DMS79 treated with DMSO at 0.1 percent for 48 hours (cell line): ENCODE measurements at regions not wholly inside any gene's neighbourhood (a gene's known extent, or its start where the extent isn't known, plus 50 kb on each side); places are given as distances from the start of the nearest gene placed in this dataset.
"Not testable (repeated sequence)": the region's sequence is repeated elsewhere in the genome, so short reads cannot be mapped to it uniquely, and the experiment has no call there.

Experiments used
- DNase-seq: peaks from one replicate; lab custom pipeline; 2025; lab: John Stamatoyannopoulos, UW

- DNase-seq, result no peak
Measured at GRCh38 chr10:34013235-34013634, 678.8 kb upstream of the NRP1 start.

GRCh38 chr10:34010891-34011290 lies 676.4 kb upstream of the NRP1 start:
- no peak for DNase-seq

GRCh38 chr10:34010228-34010627 lies 675.8 kb upstream of the NRP1 start:
- not testable (repeated sequence) for DNase-seq

- DNase-seq, result no peak
Measured at GRCh38 chr10:34008656-34009055, 674.2 kb upstream of the NRP1 start.

- DNase-seq, result no peak
Measured at GRCh38 chr10:34006471-34006870, 672.0 kb upstream of the NRP1 start.

GRCh38 chr10:34003561-34003960 lies 669.1 kb upstream of the NRP1 start:
- DNase-seq, result no peak

GRCh38 chr10:34002896-34003295 lies 668.4 kb upstream of the NRP1 start:
- DNase-seq, result no peak

GRCh38 chr10:34001831-34002230 lies 667.4 kb upstream of the NRP1 start:
- no peak for DNase-seq

GRCh38 chr10:34001087-34001580 lies 666.7 kb upstream of the NRP1 start:
- no peak for DNase-seq

- DNase-seq, result no peak
Measured at GRCh38 chr10:33993917-33994316, 659.5 kb upstream of the NRP1 start.

GRCh38 chr10:33991924-33992323 lies 657.5 kb upstream of the NRP1 start:
- no peak for DNase-seq

GRCh38 chr10:33986515-33986914 lies 652.0 kb upstream of the NRP1 start:
- no peak for DNase-seq

- no peak for DNase-seq
Measured at GRCh38 chr10:33986016-33986415, 651.5 kb upstream of the NRP1 start.

- no peak for DNase-seq
Measured at GRCh38 chr10:33982995-33983394, 648.5 kb upstream of the NRP1 start.

GRCh38 chr10:33981301-33981700 lies 646.8 kb upstream of the NRP1 start:
- DNase-seq, result no peak

GRCh38 chr10:33979195-33979594 lies 644.7 kb upstream of the NRP1 start:
- DNase-seq, result no peak

- DNase-seq, result no peak
Measured at GRCh38 chr10:33975481-33975880, 641.0 kb upstream of the NRP1 start.

GRCh38 chr10:33974976-33975478 lies 640.6 kb upstream of the NRP1 start:
- DNase-seq, result no peak

GRCh38 chr10:33968983-33969382 lies 634.5 kb upstream of the NRP1 start:
- no peak for DNase-seq

GRCh38 chr10:33967606-33968120 lies 633.2 kb upstream of the NRP1 start:
- no peak for DNase-seq

GRCh38 chr10:33966946-33967345 lies 632.5 kb upstream of the NRP1 start:
- no peak for DNase-seq

GRCh38 chr10:33965795-33966581 lies 631.5 kb upstream of the NRP1 start:
- DNase-seq, result no peak

- no peak for DNase-seq
Measured at GRCh38 chr10:33963729-33964128, 629.3 kb upstream of the NRP1 start.

GRCh38 chr10:33956322-33956721 lies 621.9 kb upstream of the NRP1 start:
- not testable (repeated sequence) for DNase-seq
